ENCODE measurements at regions not wholly inside any gene's neighbourhood (a gene's known extent, or its start where the extent isn't known, plus 50 kb on each side); places are given as distances from the start of the nearest gene placed in this dataset.

GRCh38 chr2:128642316-128642715 lies 323.6 kb upstream of the HS6ST1 start:
- no peak for TF ChIP-seq EZH2phosphoT487 (IDR thresholded peaks at IDR 0.05; ENCODE audit: borderline replicate concordance, low read depth)
- TF ChIP-seq CTCF (IDR thresholded peaks at IDR 0.05), result no peak
- no peak for TF ChIP-seq RCOR1 (IDR thresholded peaks at IDR 0.05; ENCODE audit: low read length)
- TF ChIP-seq SMC3 (IDR thresholded peaks at IDR 0.05; ENCODE audit: low read depth, low read length), result no peak
- TF ChIP-seq YY1 (IDR thresholded peaks at IDR 0.05; ENCODE audit: low read depth), result no peak
- no peak for TF ChIP-seq REST (IDR thresholded peaks at IDR 0.05; ENCODE audit: low read depth, low read length)
- TF ChIP-seq FOXM1 (IDR thresholded peaks at IDR 0.05; ENCODE audit: low read depth), result no peak
- TF ChIP-seq PBX3 (IDR thresholded peaks at IDR 0.05), result no peak
- no peak for TF ChIP-seq RAD21 (IDR thresholded peaks at IDR 0.05; ENCODE audit: low read length)
- TF ChIP-seq TAF1 (IDR thresholded peaks at IDR 0.05; ENCODE audit: borderline replicate concordance, low read depth, low read length), result no peak

Measured in SK-N-SH (cell line).